ENCODE measurements at regions not wholly inside any gene's neighbourhood (a gene's known extent, or its start where the extent isn't known, plus 50 kb on each side); places are given as distances from the start of the nearest gene placed in this dataset.

DNA sequence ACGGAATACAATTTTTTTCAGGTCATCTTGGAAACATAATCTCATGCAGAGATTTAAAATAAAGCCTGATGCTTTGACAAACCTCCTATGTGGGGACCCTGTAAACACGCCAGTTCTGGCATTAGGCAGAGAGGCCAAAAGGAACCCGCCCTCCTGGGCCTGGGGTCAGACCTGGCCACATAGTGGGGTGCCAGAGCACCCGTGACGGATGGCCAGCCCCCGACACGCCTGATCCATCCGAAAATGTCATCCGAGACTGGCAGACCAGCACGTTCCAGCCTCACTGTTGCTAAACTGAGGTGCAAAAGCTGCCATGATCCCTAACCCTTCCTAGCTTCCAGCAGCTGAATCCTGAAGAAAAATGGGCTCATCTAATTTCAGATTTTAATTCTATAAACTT is 222.6 kb upstream of the SALL3 start:
- TF ChIP-seq SNAI2 (CRISPR knock-in tag; IDR thresholded peaks at IDR 0.05), result no peak
- no peak for TF ChIP-seq ZFP30 (CRISPR knock-in tag; IDR thresholded peaks at IDR 0.05)
- TF ChIP-seq RARB (CRISPR knock-in tag; IDR thresholded peaks at IDR 0.05), result no peak
- TF ChIP-seq, protein P1, sequence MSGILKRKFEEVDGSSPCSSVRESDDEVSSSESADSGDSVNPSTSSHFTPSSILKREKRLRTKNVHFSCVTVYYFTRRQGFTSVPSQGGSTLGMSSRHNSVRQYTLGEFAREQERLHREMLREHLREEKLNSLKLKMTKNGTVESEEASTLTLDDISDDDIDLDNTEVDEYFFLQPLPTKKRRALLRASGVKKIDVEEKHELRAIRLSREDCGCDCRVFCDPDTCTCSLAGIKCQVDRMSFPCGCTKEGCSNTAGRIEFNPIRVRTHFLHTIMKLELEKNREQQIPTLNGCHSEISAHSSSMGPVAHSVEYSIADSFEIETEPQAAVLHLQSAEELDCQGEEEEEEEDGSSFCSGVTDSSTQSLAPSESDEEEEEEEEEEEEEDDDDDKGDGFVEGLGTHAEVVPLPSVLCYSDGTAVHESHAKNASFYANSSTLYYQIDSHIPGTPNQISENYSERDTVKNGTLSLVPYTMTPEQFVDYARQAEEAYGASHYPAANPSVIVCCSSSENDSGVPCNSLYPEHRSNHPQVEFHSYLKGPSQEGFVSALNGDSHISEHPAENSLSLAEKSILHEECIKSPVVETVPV (CRISPR knock-in tag; IDR thresholded peaks at IDR 0.05), result no peak
- TF ChIP-seq, protein P2, sequence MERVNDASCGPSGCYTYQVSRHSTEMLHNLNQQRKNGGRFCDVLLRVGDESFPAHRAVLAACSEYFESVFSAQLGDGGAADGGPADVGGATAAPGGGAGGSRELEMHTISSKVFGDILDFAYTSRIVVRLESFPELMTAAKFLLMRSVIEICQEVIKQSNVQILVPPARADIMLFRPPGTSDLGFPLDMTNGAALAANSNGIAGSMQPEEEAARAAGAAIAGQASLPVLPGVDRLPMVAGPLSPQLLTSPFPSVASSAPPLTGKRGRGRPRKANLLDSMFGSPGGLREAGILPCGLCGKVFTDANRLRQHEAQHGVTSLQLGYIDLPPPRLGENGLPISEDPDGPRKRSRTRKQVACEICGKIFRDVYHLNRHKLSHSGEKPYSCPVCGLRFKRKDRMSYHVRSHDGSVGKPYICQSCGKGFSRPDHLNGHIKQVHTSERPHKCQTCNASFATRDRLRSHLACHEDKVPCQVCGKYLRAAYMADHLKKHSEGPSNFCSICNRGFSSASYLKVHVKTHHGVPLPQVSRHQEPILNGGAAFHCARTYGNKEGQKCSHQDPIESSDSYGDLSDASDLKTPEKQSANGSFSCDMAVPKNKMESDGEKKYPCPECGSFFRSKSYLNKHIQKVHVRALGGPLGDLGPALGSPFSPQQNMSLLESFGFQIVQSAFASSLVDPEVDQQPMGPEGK (CRISPR knock-in tag; IDR thresholded peaks at IDR 0.05; ENCODE audit: borderline replicate concordance), result no peak

DNA sequence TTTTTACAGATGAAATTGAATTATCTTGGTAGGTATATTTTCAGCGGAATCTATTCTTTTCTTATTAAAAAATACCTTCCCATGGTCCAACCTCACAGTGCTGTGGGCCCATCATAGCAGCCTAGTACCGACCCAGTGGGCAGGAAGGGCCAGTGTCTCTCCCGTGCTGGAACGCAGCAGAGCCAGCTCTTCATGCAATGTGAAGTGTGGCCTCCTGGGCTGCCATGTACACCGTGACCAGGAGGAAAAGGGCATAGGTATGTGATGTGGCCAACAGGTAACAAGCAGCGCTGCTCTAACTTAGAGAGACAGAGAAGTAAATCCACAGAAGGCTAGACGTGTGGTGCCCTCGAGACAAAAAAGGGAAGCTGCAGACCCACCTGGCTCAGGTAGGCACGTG is 221.1 kb upstream of the SALL3 start:
- ATAC-seq, result no peak
- TF ChIP-seq TCF4 (CRISPR knock-in tag; IDR thresholded peaks at IDR 0.05; ENCODE audit: borderline replicate concordance), result no peak
- TF ChIP-seq, protein P2 (CRISPR knock-in tag; IDR thresholded peaks at IDR 0.05; ENCODE audit: borderline replicate concordance), result no peak
- TF ChIP-seq, protein P3, sequence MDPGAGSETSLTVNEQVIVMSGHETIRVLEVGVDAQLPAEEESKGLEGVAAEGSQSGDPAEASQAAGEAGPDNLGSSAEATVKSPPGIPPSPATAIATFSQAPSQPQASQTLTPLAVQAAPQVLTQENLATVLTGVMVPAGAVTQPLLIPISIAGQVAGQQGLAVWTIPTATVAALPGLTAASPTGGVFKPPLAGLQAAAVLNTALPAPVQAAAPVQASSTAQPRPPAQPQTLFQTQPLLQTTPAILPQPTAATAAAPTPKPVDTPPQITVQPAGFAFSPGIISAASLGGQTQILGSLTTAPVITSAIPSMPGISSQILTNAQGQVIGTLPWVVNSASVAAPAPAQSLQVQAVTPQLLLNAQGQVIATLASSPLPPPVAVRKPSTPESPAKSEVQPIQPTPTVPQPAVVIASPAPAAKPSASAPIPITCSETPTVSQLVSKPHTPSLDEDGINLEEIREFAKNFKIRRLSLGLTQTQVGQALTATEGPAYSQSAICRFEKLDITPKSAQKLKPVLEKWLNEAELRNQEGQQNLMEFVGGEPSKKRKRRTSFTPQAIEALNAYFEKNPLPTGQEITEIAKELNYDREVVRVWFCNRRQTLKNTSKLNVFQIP (CRISPR knock-in tag; IDR thresholded peaks at IDR 0.05; ENCODE audit: borderline replicate concordance, low read depth), result no peak
- TF ChIP-seq, protein P1 (CRISPR knock-in tag; IDR thresholded peaks at IDR 0.05), result no peak
- TF ChIP-seq ZC3H10 (CRISPR knock-in tag; IDR thresholded peaks at IDR 0.05), result no peak
- TF ChIP-seq BACH2 (CRISPR knock-in tag; IDR thresholded peaks at IDR 0.05; ENCODE audit: borderline replicate concordance), result no peak
- TF ChIP-seq ARNTL (CRISPR knock-in tag; IDR thresholded peaks at IDR 0.05; ENCODE audit: borderline replicate concordance, low read depth), result no peak
- TF ChIP-seq ZNF70 (CRISPR knock-in tag; IDR thresholded peaks at IDR 0.05), result no peak
- no peak for TF ChIP-seq SNAI2 (CRISPR knock-in tag; IDR thresholded peaks at IDR 0.05)
- TF ChIP-seq ZFP30 (CRISPR knock-in tag; IDR thresholded peaks at IDR 0.05), result no peak
- no peak for TF ChIP-seq ESRRG (CRISPR knock-in tag; IDR thresholded peaks at IDR 0.05)
- TF ChIP-seq, protein P4, sequence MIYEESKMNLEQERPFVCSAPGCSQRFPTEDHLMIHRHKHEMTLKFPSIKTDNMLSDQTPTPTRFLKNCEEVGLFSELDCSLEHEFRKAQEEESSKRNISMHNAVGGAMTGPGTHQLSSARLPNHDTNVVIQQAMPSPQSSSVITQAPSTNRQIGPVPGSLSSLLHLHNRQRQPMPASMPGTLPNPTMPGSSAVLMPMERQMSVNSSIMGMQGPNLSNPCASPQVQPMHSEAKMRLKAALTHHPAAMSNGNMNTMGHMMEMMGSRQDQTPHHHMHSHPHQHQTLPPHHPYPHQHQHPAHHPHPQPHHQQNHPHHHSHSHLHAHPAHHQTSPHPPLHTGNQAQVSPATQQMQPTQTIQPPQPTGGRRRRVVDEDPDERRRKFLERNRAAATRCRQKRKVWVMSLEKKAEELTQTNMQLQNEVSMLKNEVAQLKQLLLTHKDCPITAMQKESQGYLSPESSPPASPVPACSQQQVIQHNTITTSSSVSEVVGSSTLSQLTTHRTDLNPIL (CRISPR knock-in tag; IDR thresholded peaks at IDR 0.05; ENCODE audit: low read depth), result no peak
- TF ChIP-seq ZNF565 (CRISPR knock-in tag; conservative IDR thresholded peaks at IDR 0.05; ENCODE audit: low read depth), result no peak
- TF ChIP-seq ZFP3 (CRISPR knock-in tag; IDR thresholded peaks at IDR 0.05), result no peak
- TF ChIP-seq TOX (CRISPR knock-in tag; IDR thresholded peaks at IDR 0.05; ENCODE audit: borderline replicate concordance), result no peak
- TF ChIP-seq ISL1 (CRISPR knock-in tag; IDR thresholded peaks at IDR 0.05), result no peak
- no peak for TF ChIP-seq CSDC2 (CRISPR knock-in tag; IDR thresholded peaks at IDR 0.05)
- no peak for TF ChIP-seq GLIS3 (CRISPR knock-in tag; IDR thresholded peaks at IDR 0.05)

More for the DNA sequence above, 222.6 kb upstream of the SALL3 start:
- ATAC-seq, result no peak

DNA sequence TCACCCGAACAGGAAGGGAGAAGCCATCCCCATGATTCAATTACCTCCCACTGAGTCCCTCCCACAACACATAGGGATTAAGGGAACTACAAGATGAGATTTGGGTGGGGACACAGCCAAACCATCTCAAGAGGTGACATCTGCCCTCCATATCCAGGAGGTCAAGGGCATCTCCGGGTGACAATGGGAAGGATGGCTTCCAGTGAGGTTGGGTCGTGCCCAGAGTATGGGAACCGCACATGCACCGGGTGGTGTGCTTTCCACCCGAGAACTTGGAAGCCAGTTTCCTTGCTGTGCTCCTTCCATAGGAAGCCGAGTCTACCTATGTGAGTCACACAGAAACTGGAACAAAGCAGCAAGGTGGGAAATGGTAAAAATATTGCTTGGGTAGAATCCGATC is 216.9 kb upstream of the SALL3 start:
- no peak for ATAC-seq
- TF ChIP-seq TCF4 (CRISPR knock-in tag; IDR thresholded peaks at IDR 0.05; ENCODE audit: borderline replicate concordance) (no peak), TOX (CRISPR knock-in tag; IDR thresholded peaks at IDR 0.05; ENCODE audit: borderline replicate concordance) (no peak), ZNF70 (CRISPR knock-in tag; IDR thresholded peaks at IDR 0.05) (no peak), SNAI2 (CRISPR knock-in tag; IDR thresholded peaks at IDR 0.05) (no peak), PPARA (CRISPR knock-in tag; IDR thresholded peaks at IDR 0.05; ENCODE audit: borderline replicate concordance) (no peak), CSDC2 (CRISPR knock-in tag; IDR thresholded peaks at IDR 0.05) (no peak)
- TF ChIP-seq, protein P5, sequence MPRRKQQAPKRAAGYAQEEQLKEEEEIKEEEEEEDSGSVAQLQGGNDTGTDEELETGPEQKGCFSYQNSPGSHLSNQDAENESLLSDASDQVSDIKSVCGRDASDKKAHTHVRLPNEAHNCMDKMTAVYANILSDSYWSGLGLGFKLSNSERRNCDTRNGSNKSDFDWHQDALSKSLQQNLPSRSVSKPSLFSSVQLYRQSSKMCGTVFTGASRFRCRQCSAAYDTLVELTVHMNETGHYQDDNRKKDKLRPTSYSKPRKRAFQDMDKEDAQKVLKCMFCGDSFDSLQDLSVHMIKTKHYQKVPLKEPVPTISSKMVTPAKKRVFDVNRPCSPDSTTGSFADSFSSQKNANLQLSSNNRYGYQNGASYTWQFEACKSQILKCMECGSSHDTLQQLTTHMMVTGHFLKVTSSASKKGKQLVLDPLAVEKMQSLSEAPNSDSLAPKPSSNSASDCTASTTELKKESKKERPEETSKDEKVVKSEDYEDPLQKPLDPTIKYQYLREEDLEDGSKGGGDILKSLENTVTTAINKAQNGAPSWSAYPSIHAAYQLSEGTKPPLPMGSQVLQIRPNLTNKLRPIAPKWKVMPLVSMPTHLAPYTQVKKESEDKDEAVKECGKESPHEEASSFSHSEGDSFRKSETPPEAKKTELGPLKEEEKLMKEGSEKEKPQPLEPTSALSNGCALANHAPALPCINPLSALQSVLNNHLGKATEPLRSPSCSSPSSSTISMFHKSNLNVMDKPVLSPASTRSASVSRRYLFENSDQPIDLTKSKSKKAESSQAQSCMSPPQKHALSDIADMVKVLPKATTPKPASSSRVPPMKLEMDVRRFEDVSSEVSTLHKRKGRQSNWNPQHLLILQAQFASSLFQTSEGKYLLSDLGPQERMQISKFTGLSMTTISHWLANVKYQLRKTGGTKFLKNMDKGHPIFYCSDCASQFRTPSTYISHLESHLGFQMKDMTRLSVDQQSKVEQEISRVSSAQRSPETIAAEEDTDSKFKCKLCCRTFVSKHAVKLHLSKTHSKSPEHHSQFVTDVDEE (CRISPR knock-in tag; IDR thresholded peaks at IDR 0.05), result no peak
- TF ChIP-seq, protein P2 (CRISPR knock-in tag; IDR thresholded peaks at IDR 0.05; ENCODE audit: borderline replicate concordance), result no peak
